ENCODE measurements at regions not wholly inside any gene's neighbourhood (a gene's known extent, or its start where the extent isn't known, plus 50 kb on each side); places are given as distances from the start of the nearest gene placed in this dataset.

- TF ChIP-seq, protein P1, sequence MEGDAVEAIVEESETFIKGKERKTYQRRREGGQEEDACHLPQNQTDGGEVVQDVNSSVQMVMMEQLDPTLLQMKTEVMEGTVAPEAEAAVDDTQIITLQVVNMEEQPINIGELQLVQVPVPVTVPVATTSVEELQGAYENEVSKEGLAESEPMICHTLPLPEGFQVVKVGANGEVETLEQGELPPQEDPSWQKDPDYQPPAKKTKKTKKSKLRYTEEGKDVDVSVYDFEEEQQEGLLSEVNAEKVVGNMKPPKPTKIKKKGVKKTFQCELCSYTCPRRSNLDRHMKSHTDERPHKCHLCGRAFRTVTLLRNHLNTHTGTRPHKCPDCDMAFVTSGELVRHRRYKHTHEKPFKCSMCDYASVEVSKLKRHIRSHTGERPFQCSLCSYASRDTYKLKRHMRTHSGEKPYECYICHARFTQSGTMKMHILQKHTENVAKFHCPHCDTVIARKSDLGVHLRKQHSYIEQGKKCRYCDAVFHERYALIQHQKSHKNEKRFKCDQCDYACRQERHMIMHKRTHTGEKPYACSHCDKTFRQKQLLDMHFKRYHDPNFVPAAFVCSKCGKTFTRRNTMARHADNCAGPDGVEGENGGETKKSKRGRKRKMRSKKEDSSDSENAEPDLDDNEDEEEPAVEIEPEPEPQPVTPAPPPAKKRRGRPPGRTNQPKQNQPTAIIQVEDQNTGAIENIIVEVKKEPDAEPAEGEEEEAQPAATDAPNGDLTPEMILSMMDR (IDR thresholded peaks at IDR 0.05) = no peak
- no peak for TF ChIP-seq POLR2A (IDR thresholded peaks at IDR 0.05)
These were observed 140.6 kb downstream of the IRS2 start for GRCh38 chr13:109645831-109646230.
